DMS53 treated with DMSO at 0.1 percent for 48 hours (cell line): ENCODE measurements at regions not wholly inside any gene's neighbourhood (a gene's known extent, or its start where the extent isn't known, plus 50 kb on each side); places are given as distances from the start of the nearest gene placed in this dataset.

Source experiments
- DNase-seq: peaks from one replicate; lab custom pipeline; 2025; ENCODE audit not compliant: unreplicated experiment; lab: John Stamatoyannopoulos, UW

GRCh38 chr17:79476074-79476652 lies 134.7 kb downstream of the RBFOX3 start:
- DNase-seq = no peak

- no peak for DNase-seq
Observed at GRCh38 chr17:79473876-79474440, 136.9 kb downstream of the RBFOX3 start.

- DNase-seq = no peak
Observed at GRCh38 chr17:79473111-79473875, 137.6 kb downstream of the RBFOX3 start.

- no peak for DNase-seq
Observed at GRCh38 chr17:79470754-79471153, 140.1 kb downstream of the RBFOX3 start.

- DNase-seq = no peak
Observed at GRCh38 chr17:79469646-79470045, 141.2 kb downstream of the RBFOX3 start.

- no peak for DNase-seq
Observed at GRCh38 chr17:79468183-79468944, 142.5 kb downstream of the RBFOX3 start.

GRCh38 chr17:79466562-79467350 lies 144.1 kb downstream of the RBFOX3 start:
- no peak for DNase-seq

- DNase-seq = no peak
Observed at GRCh38 chr17:79465681-79466025, 145.2 kb downstream of the RBFOX3 start.

- DNase-seq = no peak
Observed at GRCh38 chr17:79465011-79465680, 145.7 kb downstream of the RBFOX3 start.

GRCh38 chr17:79464318-79465010 lies 146.4 kb downstream of the RBFOX3 start:
- no peak for DNase-seq

- no peak for DNase-seq
Observed at GRCh38 chr17:79463421-79464317, 147.2 kb downstream of the RBFOX3 start.

- DNase-seq = no peak
Observed at GRCh38 chr17:79461041-79461440, 149.8 kb downstream of the RBFOX3 start.

- no peak for DNase-seq
Observed at GRCh38 chr17:79459846-79460245, 151.0 kb downstream of the RBFOX3 start.

- no peak for DNase-seq
Observed at GRCh38 chr17:79459003-79459655, 151.7 kb downstream of the RBFOX3 start.

- no peak for DNase-seq
Observed at GRCh38 chr17:79458356-79458755, 152.5 kb downstream of the RBFOX3 start.

- no peak for DNase-seq
Observed at GRCh38 chr17:79457889-79458288, 153.0 kb downstream of the RBFOX3 start.

- DNase-seq = no peak
Observed at GRCh38 chr17:79457376-79457775, 153.5 kb downstream of the RBFOX3 start.

GRCh38 chr17:79455636-79456035 lies 155.2 kb downstream of the RBFOX3 start:
- DNase-seq = no peak
